HG03378 (cell line): ENCODE measurements at regions not wholly inside any gene's neighbourhood (a gene's known extent, or its start where the extent isn't known, plus 50 kb on each side); places are given as distances from the start of the nearest gene placed in this dataset.

ENCODE experiments used
- ATAC-seq: cut with Tn5 transposase; IDR thresholded peaks from one replicate; pipeline ENCODE4 v1.9.1; 2021; ENCODE audit warnings: mild to moderate bottlenecking, moderate library complexity; ENCODE audit not compliant: unreplicated experiment

- ATAC-seq, result no peak
Measured at GRCh38 chr7:135831455-135832195, 83.0 kb upstream of the FAM180A start.

- ATAC-seq, result no peak
Measured at GRCh38 chr7:135828604-135829003, 80.0 kb upstream of the FAM180A start.

- ATAC-seq, result no peak
Measured at GRCh38 chr7:135827391-135827790, 78.8 kb upstream of the FAM180A start.

GRCh38 chr7:135825406-135825805 is 76.8 kb upstream of the FAM180A start:
- no peak for ATAC-seq

GRCh38 chr7:135822376-135822775 is 73.8 kb upstream of the FAM180A start:
- no peak for ATAC-seq

- no peak for ATAC-seq
Measured at GRCh38 chr7:135817583-135817982, 69.0 kb upstream of the FAM180A start.

- ATAC-seq, result no peak
Measured at GRCh38 chr7:135815033-135815432, 66.4 kb upstream of the FAM180A start.

GRCh38 chr7:135812148-135812547 is 63.5 kb upstream of the FAM180A start:
- ATAC-seq, result no peak

- no peak for ATAC-seq
Measured at GRCh38 chr7:135811506-135811905, 62.9 kb upstream of the FAM180A start.

GRCh38 chr7:135808206-135808605 is 59.6 kb upstream of the FAM180A start:
- no peak for ATAC-seq

GRCh38 chr7:135803143-135803542 is 54.5 kb upstream of the FAM180A start:
- no peak for ATAC-seq

- ATAC-seq, result no peak
Measured at GRCh38 chr7:135802697-135803096, 54.1 kb upstream of the FAM180A start.

- no peak for ATAC-seq
Measured at GRCh38 chr7:135801877-135802276, 53.3 kb upstream of the FAM180A start.

- ATAC-seq, result peak; percentile 81
Measured at GRCh38 chr7:135801045-135801693, 52.6 kb upstream of the FAM180A start.

- ATAC-seq, result no peak
Measured at GRCh38 chr7:135800560-135800959, 51.9 kb upstream of the FAM180A start.

GRCh38 chr7:135799881-135800280 is 51.3 kb upstream of the FAM180A start:
- no peak for ATAC-seq
